ENCODE measurements at regions not wholly inside any gene's neighbourhood (a gene's known extent, or its start where the extent isn't known, plus 50 kb on each side); places are given as distances from the start of the nearest gene placed in this dataset.

DNA sequence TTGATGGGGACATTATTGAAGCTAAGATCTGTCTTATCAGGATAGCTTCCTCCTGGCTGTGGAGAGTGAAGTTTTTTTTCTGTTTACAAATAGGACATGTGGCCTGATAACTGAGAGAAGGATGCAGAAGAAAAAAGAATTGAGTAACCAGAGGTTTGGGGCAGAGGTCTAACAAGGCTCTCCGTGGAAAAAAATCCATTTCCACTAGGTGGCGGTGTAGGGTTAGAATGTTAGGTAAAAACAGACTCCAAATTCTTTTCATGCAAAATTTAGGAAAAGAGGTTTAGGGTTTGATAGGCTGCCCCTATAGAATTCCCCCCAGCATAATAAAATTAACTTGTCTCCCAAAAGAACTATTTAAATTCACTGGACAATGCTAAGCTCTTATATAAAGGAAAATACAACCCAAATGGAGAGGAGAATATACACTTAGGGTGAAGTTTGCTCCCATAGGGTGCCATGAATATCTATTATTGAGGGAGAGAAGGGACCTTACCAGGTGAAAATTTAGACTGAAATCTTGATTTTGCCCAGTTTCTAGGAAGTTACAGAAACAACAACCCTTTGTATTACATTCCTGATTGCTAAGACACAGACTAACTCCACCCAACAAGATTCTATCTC is 1560.4 kb downstream of the OTOL1 start:
- DNase-seq, result peak; percentile 59

DNA sequence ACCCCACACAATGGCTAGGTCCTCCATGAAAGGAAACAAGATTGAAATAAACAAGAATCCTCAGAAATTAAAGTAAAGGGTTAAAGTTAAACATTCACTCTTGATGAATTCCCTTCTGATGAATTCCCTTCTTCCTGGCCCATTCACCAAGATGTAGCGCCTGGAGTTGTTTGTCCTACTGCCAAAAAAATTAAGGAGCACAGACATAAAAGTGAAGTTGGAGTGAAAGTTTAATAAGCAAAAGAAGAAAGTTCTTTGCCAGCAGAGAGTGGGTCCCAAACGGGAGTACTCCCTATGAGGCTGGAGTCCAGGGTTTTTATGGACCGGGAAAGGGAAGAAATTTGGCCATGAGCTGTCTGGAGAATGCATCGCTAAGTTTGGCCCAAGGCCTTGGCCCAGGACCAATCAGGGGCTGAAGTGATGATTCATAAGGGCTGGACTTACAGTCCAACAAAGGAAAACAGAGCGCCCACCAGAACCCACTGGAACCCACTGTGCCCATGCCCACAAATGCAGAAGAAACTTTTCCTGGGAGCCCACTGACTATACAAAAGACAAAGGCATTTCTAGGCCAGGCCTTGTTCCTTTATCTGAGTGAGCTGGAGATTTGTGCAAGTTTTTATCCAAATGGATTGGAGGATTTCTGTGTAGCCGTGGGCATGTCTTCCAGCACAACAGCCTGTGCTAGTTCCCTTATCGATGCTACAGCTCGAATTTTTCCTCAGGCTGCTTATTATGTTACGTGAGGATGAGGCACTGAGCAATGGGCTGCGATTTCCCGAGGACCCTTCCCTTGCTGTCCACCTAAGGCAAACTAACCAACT is 1561.6 kb downstream of the OTOL1 start:
- no peak for DNase-seq

DNA sequence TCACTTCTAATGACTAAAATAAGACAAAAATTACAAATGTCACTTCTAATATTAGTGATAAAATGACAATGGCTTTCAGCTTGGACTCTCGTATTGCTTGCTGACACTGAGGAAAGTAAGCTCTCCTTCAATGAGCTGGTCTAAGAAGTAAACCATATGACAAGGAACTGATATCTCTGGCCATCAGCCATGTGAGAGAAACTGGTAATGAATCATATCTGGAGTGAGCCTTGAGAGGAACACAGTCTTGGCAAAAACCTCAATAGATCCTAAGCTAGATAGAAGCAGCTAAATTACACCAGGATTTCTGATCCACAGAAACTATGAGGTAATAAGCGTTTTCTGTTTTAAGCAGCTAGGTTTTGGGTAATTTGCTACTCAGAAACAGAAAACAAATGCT is 1575.1 kb downstream of the OTOL1 start:
- no peak for DNase-seq

Measured in suppressor macrophage treated with lipopolysaccharide for 4 hours (primary cell).